ENCODE measurements at regions not wholly inside any gene's neighbourhood (a gene's known extent, or its start where the extent isn't known, plus 50 kb on each side); places are given as distances from the start of the nearest gene placed in this dataset.

- TF ChIP-seq CTCF (IDR thresholded peaks at IDR 0.05) (no peak), POLR2A (IDR thresholded peaks at IDR 0.05) (no peak)
Measured at GRCh38 chr4:75306506-75306905, 207.7 kb downstream of the RCHY1 start.

Data from heart left ventricle (tissue), 13 donors.